NT2/D1 (cell line): ENCODE measurements at regions not wholly inside any gene's neighbourhood (a gene's known extent, or its start where the extent isn't known, plus 50 kb on each side); places are given as distances from the start of the nearest gene placed in this dataset.

Source experiments
- SUZ12 ChIP-seq: IDR thresholded peaks from 2 replicates; pipeline ENCODE4 v1.6.1; 2011; ENCODE audit not compliant: insufficient read length, insufficient read depth; ENCODE audit errors: extremely low read depth
- ZNF274 ChIP-seq: IDR thresholded peaks from 2 replicates; pipeline ENCODE4 v1.6.1; 2011; ENCODE audit warnings: mild to moderate bottlenecking, low read depth, low read length

- TF ChIP-seq SUZ12 (no peak), ZNF274 (no peak)
Observed at GRCh38 chr7:70857793-70858545, 274.0 kb upstream of the GALNT17 start.
